T-helper 2 cell (primary cell): ENCODE measurements at regions not wholly inside any gene's neighbourhood (a gene's known extent, or its start where the extent isn't known, plus 50 kb on each side); places are given as distances from the start of the nearest gene placed in this dataset.
"Not testable (repeated sequence)": the region's sequence is repeated elsewhere in the genome, so short reads cannot be mapped to it uniquely, and the experiment has no call there.

Experiments
- DNase-seq, 5 experiments: peaks; one replicate each; pipeline versions ENCODE4 v3.0.0 to v3.0.0-alpha.2; 2012 to 2022

DNA sequence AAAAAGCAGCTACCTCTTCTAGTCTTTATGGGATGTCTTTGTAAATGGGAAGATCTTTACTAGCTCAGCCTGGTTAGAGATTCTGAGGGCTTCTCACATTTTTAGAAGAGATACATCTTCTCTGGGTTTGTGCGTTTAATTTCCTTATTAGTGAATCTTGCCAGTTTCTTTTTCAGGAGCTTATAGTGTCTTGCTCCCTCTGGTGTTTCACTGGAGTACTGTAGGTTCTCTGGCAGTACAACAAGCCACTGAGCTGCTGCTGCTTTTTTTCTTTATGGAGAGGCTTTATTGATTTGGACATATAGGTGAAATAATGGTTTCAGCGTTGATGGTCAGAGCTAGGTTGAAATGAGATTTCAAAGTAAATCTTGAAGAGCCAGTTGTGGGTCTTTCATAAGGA, 82.9 kb downstream of the LAS1L start:
- DNase-seq = peak in 1 of 5 experiments; percentile 15

DNA sequence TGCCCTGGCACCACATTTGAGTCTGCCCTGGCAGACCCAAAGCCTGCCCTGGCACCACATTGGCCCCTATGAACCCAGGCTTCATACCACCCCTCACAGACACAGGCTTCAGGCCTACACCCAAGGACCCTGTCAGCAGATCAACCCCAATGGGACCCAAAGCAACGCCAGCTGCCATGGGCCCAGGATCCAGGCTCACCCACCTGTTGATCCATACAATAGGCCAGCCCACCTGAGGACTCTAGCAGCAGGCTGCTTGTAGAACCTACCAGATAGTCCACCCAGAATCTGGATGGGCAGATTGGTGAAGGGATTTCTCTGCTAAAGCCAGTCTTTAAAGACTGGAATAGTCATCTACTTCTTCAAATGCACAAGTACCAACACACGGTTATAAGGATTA, 114.4 kb downstream of the LAS1L start:
- DNase-seq = no peak

DNA sequence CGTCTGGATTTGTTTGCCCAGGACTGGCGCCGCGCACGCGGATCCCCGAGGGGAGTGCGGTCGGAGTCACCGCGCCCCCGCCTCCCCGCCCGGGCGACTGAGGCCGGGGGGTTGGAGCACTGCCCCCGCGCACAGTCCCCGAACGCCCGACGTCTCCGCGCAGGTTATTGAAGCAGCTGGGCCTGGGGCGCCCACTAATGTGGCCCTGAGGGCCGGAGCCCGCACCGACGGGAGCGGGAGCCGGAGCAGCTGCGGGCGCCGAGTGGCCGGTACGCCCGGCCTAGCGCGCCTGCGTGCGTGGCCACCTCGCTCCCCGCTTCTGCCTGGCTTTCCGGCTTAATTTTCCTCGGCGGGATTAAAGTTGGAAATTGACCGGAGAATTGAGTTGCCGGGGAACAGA, 126.9 kb downstream of the LAS1L start:
- not testable (repeated sequence) for DNase-seq

DNA sequence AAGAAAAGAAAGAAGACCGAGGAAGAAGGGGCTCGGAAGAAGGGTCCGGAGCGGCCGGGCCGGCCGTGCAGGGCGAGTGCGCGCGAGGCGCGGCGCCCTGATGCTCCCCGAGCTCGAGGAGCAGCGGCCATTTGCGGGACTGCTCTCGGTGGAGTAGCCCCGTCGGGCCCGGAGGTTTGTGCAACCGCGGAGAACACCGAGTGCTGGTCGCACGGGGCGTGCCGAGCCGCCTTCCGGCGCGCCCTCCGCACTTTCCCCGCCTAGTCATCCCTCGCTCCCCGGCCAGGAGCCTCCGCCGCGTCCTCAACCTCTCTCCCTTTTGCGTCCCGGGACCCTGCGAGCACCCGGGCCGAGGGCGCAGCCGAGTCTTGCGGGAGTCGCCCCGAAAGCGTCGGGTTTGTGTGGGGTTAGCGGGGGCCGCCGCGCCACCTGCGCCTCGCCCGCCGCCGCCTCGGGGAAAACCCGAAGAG, 127.4 kb downstream of the LAS1L start:
- peak in 1 of 5 experiments; percentile 0 for DNase-seq

DNA sequence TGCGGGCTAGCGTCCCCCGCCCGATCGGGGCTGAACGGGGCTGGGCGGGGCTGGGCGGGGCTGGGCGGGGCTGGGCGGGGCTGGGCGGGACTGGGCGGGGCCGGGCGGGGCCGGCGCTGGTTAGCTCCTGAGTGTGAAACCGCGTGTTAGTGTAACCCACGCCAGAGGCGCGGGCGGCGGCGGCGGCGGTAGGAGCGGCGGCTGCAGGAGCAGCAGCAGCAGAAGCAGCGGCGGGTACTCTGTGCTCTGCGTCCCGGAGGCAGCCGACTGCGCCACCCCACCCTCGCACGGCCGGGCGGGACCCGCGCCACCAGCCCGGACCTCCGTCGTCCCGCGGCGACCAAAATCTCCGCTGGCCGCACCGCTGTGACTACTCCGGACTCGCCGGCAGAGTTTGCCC, 128.1 kb downstream of the LAS1L start:
- peak in 1 of 5 experiments; percentile 18 for DNase-seq

DNA sequence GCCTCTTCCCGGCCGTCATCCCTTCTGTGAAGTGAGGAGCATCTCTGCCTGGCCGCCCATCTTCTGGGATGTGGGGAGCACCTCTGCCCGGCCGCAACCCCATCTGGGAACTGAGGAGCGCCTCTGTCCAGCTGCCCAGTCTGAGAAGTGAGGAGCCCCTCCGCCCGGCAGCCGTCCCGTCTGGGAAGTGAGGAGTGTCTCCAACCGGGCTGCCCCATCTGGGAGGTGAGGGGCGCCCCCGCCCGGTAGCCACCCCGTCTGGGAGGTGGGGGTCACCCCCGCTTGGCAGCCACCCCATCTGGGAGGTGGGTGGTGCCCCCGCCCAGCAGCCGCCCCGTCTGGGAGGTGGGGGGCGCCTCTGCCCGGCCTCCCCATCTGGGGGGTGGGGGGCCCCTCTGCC, 142.3 kb downstream of the LAS1L start:
- no peak for DNase-seq

DNA sequence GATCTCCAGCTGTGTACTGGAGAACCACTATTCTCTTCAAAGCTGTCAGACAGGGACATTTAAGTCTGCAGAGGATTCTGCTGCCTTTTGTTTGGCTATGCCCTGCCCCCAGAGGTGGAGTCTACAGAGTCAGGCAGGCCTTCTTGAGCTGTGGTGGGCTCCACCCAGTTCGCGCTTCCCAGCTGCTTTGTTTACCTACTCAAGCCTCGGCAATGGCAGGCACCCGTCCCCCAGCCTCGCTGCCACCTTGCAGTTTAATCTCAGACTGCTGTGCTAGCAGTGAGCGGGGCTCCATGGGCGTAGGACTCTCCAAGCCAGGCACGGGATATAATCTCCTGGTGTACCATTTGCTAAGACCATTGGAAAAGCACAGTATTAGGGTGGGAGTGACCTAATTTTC, 145.5 kb downstream of the LAS1L start:
- not testable (repeated sequence) for DNase-seq
